Testis (tissue), 2 donors: ENCODE measurements at regions not wholly inside any gene's neighbourhood (a gene's known extent, or its start where the extent isn't known, plus 50 kb on each side); places are given as distances from the start of the nearest gene placed in this dataset.
"Not testable (repeated sequence)": the region's sequence is repeated elsewhere in the genome, so short reads cannot be mapped to it uniquely, and the experiment has no call there.

Source experiments
- POLR2A ChIP-seq: fragments of 450-650 bp; IDR thresholded peaks from one replicate; pipeline ENCODE4 v1.6.1; 2017; ENCODE audit warnings: antibody characterized with exemption, mild to moderate bottlenecking, moderate library complexity
- TF ChIP-seq, protein P1 (sequence below), 3 experiments: fragments of 450-650 bp in 2 of 3; fragments of 200-600 bp in 1 of 3; sonication (generic) in 1 of 3; IDR thresholded peaks; one replicate each; pipeline ENCODE4 v1.5.1; 2016 to 2019; ENCODE audit warnings: antibody characterized with exemption in 3 of 3, mild to moderate bottlenecking in 2 of 3, moderate library complexity in 1 of 3

DNA sequence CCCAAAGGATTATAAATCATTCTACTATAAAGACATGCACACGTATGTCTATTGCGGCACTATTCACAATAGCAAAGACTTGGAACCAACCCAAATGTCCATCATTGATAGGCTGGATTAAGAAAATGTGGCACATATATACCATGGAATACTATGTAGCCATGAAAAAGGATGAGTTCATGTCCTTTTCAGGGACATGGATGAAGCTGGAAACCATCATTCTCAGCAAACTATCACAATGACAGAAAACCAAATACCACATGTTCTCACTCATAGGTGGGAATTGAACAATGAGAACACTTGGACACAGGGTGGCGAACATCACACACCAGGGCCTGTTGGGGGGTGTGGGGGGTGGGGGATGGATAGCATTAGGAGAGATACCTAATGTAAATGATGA, 273.8 kb downstream of the DEPDC1B start:
- TF ChIP-seq, protein P1, sequence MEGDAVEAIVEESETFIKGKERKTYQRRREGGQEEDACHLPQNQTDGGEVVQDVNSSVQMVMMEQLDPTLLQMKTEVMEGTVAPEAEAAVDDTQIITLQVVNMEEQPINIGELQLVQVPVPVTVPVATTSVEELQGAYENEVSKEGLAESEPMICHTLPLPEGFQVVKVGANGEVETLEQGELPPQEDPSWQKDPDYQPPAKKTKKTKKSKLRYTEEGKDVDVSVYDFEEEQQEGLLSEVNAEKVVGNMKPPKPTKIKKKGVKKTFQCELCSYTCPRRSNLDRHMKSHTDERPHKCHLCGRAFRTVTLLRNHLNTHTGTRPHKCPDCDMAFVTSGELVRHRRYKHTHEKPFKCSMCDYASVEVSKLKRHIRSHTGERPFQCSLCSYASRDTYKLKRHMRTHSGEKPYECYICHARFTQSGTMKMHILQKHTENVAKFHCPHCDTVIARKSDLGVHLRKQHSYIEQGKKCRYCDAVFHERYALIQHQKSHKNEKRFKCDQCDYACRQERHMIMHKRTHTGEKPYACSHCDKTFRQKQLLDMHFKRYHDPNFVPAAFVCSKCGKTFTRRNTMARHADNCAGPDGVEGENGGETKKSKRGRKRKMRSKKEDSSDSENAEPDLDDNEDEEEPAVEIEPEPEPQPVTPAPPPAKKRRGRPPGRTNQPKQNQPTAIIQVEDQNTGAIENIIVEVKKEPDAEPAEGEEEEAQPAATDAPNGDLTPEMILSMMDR (IDR thresholded peaks at IDR 0.05), result not testable (repeated sequence)
- not testable (repeated sequence) for TF ChIP-seq POLR2A
